HG02678 (cell line): ENCODE measurements at regions not wholly inside any gene's neighbourhood (a gene's known extent, or its start where the extent isn't known, plus 50 kb on each side); places are given as distances from the start of the nearest gene placed in this dataset.

Experiments
- ATAC-seq: cut with Tn5 transposase; IDR thresholded peaks from one replicate; pipeline ENCODE4 v1.9.1; 2021; ENCODE audit warnings: mild to moderate bottlenecking, moderate library complexity; ENCODE audit not compliant: unreplicated experiment

DNA sequence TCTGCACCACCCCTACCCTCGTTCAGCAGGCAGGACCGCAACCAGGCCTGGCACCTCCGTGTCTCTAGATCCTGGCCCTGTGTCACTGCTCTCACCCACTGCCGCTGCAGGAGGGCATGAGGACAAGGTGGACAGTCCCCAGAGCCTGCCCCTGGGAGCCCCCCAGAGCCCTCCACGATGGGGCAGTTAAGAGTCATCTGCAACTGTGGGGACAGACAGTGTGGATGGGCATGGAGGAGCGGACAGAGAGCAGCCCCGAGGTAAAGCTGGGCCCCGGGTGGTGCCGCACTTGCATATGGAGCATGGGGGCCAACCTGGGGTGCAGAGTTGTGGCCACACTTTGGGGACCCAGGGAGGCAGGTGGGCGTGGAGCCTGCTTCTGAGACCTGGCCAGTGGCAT, 905.1 kb upstream of the USP15 start:
- no peak for ATAC-seq

DNA sequence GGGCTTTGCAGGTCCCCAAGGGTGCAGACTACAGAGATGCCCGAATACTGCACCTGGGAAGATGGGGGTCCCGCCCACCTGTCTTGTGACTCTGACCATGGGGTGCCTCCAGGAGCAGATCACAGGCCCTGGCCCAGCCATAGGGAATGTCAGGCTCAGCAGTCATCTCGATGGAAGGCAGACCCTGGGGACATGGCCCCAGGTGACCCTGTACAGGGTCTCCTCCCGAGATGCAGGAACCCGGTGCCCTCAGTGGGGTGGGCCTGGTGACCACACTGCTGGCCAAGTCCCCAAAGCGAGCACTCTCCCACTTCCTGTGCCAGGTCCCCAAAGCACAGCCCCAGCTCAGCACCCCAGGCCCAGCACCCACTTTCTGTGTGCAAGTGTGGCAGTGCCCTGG, 903.7 kb upstream of the USP15 start:
- no peak for ATAC-seq

DNA sequence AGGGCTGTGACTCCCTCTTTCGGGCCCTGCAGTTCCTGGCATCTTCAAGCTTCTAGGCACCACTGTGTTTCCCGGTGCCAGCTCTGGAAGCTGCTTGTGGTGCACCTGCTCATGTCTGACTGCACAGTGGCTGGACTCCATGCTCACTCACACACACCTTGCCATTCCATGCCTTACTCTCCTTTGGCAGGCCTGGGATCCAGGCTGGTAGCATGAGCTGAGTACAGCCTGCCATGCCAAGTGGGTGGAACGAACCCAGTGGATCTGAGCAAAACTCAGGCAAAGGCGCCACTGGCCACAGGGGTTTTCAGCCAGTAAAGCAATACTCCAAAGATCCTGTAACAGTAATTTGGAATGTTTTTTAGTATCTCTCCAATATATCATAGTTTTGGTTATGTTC, 902.7 kb upstream of the USP15 start:
- ATAC-seq, result no peak

DNA sequence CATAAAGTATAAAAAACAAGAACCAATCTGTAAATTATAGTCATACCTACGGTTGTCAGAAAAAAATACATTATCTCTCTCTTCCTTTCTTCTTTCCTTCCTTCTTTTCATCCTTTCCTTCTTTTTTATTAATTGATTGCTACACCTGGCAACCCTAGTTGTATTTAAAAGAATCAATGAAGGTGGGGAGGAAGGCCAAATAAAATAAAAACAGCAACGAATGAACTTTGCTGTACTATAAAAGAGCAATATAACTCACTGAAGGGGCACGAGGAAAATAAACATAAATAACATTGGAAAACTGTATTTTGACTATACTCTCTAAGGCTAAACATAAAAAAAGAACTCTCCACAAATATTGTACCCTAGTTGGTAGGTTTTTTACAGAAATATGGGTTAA, 898.2 kb upstream of the USP15 start:
- no peak for ATAC-seq

DNA sequence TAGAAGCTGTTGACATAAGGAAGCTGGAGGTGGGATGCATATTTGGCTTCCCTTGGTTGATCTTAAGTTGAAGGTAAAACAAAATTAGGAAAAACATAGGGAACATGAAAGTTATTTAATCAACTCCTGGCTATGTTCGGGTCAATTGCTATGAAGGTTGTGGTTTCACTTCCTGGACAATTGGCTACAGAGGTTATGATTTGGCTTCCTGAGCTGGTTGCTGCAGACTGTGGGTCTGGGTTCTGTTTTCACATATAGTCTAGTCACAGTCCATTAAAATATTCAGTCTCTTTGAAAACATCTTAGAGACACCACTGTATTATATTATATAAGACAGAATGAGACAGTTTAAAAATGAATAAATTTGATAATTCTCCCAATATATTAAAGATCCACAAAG, 895.2 kb upstream of the USP15 start:
- ATAC-seq, result no peak

DNA sequence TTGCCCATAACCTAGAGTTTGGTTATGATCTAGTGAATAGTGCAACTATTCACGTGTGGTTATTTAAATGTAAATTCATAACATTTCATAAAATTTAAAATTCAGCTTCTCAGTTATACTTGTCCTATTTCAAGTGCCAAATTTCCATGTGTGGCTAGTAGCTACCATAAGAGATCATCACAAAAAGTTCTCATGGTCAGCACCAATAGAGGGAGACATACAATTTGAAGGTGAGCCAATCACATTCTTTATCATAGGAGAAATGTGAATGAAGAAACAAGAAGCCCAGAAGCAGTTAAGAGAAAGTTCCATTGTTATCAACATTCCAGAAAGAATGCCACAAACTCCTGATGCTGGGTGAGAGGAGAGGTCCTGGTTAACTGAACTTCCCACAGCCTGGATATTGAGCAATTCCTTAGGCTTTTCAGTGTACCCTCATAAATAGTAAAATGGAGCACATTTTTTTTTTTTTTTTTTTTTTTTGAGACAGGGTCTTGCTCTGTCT, 892.9 kb upstream of the USP15 start:
- no peak for ATAC-seq

DNA sequence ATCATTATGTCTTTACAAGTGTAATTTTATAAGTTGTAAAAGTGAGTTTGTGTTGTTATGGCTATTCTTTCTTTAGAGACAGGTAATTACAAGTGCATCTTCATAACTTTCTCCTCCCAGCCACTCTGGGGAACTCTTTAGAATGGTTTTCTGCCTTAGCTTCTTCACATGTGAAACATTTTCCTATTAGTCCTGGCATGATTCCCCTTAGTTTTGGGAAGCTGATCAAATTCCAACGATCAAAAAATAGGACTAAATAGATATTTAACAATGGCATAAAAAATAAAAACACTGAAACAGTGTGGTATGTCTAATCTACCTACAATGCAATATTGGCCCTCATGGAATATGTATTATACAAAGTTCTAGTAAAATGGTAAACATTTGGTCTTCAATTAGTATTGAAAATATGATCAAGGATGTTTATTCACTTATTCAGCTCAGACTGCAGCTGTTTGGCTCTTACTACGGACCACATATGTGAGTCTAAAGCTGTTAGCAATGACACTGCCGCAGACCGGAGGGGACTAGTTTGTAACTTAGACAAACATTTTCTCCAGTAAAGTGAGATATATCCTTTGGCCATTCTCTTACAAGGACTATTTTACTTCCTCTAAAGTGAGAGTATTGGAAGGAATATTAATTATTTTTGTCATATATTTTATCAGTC, 890.8 kb upstream of the USP15 start:
- ATAC-seq, result no peak

DNA sequence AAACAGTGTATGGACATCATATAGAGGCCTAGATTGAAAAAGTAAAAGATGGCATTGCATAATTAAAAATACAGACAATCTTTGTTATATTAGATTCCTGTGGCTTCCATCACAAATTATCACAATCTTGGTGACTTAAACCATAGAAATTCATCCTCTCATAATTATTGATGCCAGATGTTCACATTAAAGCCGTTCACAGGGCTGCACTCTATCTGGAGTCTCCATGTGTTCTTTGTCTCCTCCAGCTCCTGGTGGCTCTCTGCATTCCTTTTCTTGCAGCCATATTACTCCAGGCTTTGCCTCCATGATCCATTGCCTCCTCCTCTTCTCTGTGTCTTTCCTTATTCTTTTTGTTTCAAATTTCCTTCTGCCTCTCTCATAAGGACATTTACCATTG, 875.7 kb upstream of the USP15 start:
- no peak for ATAC-seq

DNA sequence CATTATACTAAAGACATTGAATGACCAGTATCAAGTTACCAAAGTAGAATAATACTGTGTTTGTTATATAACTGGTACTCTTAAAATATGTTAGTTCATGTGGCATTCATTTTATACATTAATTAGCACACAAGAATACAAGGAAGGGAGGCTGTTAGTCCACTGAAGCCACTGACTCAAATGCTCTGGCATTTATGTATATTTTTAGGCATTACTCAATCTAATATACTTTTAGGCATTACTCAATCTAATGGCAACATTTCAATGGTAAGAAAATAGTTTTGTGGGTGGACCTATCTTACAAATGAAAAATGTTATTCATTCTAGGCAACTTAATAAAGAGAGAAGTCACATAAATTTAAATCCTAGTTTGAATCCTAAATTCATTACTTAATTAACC, 874.4 kb upstream of the USP15 start:
- no peak for ATAC-seq

DNA sequence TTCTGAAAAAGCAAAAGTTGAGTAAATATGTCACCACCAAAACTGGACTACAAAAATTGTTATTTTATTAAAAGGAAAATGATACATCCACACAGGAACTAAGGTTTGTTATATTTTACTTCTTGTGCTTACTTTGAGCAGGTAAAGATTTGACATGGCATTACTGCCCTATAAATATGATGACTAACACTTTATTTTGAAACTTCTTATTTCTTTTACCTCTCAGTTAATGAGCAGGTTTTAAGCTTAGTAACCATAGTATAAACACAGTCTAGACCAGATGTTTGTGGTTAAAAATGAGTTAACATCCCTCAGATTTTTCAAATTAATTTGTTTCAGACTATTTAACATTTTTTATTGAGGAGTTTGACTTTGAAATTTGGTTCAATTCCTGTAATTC, 862.5 kb upstream of the USP15 start:
- ATAC-seq, result no peak

DNA sequence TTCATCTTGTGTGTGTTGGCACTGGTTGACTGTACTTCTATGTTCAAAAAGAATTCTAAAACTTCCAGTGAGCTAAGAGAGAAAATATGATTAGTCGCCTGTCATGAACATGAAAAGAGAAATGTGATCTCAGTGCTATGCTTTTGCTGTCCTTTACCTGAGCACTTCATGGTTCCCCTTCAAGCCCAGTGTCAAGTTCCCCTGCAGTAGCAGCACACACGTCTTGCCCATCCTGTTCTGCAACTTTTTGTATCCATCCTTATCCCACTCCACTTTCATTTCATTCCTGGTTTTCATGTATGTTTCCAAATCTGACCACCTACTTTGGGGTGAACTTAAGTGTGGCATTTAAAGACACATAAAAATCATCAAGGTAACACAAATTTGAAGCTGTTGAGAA, 848.0 kb upstream of the USP15 start:
- no peak for ATAC-seq

DNA sequence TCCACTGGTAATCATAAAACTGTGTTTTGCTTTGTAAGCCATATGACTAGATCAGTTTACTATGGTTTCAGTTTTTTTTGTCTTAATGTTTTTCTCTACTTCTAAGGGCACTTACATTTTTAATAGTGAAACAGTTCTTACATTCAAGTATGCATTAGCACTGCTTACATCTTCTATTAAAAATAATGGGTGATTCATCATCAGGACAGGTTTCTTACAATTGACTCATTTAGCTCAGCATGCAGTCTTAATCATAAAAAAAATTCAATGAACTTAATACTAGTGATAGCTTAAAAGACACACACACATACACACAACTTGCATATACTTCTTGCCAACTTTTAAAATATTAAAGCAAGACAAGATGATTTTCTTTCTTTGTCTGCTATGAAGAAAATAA, 845.7 kb upstream of the USP15 start:
- no peak for ATAC-seq

DNA sequence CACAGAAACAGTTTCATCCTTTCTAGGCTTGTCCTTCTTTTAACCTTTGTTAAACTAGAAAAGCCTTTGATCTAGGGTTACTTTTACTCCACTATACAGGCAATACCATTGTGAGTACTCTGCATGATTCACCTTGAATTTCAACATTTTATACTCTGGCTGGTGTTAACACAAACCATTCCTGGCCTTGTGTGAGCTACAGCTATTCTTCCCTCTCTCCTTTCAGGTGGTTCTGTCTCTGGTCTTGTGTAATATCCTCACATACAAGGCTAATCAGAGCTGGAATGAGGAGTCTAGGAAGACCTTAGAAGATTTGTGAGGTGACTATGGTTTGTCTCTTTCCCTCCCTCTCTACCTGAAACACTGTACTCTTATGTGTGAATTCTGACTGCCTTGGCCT, 837.4 kb upstream of the USP15 start:
- ATAC-seq, result no peak

DNA sequence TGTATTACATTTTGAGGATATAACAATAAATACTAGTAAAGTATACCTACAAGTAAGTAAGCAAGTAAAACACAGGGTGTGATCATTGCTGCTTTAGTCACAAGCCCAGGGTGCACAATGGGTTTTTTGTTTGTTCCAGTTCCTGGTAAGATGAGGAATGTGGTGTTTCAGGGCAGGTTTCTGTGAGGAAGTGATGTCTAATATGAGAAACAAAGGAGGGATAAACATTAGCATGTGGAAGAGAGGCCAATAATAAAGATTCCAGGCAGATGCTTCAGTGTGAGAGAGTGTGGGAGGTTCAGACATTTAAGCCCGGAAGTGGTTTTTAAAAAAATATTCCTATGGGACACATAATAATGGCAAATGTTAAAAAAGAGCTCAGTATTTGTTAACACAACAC, 808.1 kb upstream of the USP15 start:
- no peak for ATAC-seq

DNA sequence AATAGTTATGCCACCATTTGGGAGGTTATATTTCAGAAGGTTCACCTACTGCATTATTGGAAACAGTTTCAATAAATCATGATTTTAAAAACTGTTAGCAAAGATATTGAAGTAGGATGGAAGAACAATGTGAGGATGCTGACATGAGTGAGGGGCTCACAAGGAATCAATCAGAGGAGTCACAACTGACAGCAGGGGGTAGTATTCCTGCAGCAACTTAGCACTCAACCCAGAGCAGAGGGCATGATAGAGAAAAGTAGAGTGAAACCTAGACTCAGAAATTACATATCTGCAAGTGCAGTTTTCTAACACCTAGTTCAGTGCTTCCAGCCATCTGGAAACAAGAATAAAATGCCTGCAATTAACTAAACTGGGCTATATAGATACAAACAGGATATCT, 772.5 kb upstream of the USP15 start:
- no peak for ATAC-seq

DNA sequence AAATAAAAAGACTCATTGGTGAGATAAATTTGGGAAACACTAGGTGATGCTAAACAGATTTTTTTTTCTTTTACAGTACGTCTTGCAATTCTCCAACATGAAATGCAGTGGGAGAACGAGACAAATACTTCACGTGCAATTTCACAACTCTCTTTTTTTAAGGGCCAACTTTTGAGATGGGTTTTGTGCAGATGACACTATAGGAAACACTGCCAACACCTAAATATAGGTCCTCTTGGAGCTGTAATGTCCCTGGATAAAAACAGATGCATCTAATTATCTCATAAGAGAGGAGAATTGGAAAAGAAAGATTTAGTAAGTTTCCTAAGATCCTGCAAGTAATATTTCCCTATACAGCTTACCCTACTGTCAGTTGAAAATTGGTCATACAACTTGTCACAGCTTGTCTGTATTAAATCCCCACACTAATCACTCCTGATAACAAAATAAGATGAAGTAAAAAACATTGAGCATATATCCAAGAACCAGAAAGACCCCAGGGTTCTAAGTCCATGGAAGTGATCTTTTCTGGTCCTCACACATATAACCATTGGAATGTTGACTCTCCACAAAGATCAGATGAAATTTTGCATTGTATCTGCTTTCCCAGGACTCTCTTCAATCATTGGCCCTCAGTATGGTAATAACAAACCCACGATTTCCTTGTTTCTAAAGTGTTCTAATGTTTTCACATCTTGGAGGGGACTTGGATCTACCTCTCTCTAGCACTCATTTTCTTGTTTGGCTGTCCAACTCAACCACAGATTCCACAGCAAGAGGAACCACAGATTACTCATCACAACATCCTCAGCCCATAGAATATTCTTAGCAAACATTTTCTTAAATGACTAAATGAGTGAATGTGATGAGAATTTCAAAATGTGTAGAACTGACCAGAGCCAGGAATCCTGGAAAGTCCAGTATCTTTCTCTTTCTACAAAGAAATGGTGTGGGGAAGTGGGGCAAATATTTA, 769.4 kb upstream of the USP15 start:
- no peak for ATAC-seq

DNA sequence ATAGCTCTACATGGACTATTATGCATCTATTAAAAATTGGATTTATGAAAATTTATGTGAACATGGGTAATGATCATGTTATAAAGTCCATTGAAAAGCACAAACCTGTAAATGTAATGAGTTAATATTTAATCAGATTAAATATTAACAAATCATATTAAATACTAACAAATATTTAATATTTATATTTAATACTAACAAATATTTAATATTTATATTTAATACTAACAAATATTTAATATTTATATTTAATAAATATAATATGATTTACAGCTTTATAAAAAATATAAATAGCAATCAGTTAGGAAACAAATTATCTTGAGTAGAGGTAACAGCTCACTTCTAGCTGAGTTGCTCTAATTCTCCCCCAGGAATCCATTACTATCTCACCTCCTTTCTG, 758.0 kb upstream of the USP15 start:
- ATAC-seq, result no peak

DNA sequence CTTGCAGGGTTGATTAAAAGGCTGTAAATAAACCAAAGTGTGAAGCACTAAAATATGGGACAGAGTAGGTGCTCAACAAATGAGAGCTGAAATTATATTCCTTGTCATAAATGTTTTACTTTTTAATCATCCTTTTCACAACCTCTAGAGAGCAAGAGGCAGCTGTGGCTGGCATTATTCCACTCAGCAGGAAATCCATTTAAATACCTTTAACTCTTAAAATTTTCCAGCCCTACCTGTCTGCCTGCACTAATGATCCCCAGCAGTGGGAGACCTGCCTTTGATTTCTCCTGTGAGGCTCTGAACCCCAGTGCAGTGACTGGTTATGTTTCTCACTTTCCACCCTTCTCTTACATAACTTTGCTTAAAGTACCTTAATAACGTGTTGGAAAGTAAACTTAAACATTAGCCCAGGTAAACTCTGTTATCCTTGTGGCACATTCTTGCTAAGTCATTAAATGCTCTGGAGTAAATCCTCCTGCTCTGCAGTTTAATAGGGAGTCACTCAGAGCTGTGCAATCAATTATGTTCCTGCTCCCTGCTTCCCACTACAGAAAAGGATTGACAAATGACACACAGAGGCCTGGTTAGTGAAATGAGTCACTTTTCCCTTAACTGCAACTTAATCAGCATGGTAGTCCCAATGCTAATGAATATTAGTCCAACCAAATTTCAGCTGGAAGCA, 755.7 kb upstream of the USP15 start:
- no peak for ATAC-seq

DNA sequence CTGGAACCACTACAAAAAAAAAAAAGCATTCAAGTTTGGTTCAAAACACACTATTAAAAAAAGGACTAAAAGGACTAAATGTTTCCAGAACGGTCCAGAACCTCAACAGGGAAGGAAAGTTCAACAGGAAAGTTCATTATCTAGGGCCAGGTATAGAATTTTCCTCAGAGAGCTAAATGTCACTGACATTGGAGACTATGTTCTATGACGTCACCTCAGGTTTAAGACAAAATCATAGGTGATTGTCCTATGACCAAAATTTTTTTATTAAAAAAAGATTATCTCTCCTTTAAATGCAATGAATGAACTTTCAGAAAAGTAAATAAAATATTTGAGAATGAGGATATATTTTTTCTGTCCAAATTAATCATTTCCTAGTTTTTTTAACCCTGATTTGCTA, 746.7 kb upstream of the USP15 start:
- no peak for ATAC-seq

DNA sequence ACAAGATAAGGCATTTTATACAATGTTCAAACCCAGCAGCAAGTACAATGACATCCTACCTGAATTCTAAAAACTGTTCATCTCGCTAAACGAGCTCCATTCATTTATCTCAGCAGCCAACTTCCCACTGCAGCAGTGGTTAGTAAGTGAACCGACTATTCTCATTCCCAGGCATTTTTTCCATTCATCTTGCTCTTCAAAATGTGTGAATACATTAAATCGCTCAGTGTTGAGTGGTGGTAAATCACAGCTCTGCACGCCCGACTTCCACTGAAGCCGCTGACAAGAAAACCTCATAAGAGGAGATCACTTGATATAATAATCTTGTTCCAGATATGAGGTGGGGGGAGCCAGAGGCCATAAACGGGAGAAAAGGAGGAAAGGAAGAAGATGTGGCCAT, 746.2 kb upstream of the USP15 start:
- ATAC-seq, result no peak

DNA sequence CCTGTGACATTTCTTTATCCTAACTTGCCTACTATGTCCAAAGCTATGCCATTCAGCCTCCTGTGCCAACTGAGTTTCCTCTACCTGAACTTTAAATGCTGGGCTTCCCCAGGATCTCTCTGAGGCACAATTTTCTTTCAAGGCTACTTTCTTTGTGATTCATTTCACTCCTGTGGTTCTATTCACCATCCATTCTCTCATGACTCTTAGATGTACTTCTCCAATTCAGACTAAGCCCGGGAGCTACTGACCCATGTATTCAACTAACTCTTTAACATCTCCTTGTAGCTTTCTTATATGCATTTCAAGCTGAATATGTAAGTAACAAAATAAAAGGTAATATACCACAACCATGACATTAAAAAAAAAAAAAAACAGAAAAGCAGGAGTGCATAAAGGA, 738.9 kb upstream of the USP15 start:
- ATAC-seq, result no peak
